HepG2 (cell line): ENCODE measurements at regions not wholly inside any gene's neighbourhood (a gene's known extent, or its start where the extent isn't known, plus 50 kb on each side); places are given as distances from the start of the nearest gene placed in this dataset.
A peak's percentile ranks its signal among the peaks of the same experiment; 100 is the strongest.

Experiments
- ATRX ChIP-seq: sonication (generic); formaldehyde crosslinking; IDR thresholded peaks from 2 replicates; pipeline ENCODE4 v1.4.0; 2020; ENCODE audit warnings: missing genetic modification reagents, borderline replicate concordance
- HMG20B ChIP-seq: conservative IDR thresholded peaks from 2 replicates; pipeline ENCODE4 v1.6.1; 2016; ENCODE audit warnings: missing genetic modification reagents, missing compliant biosample characterization
- KAT7 ChIP-seq: IDR thresholded peaks from 2 replicates; pipeline ENCODE4 v1.6.1; 2018; ENCODE audit warnings: borderline replicate concordance, missing compliant biosample characterization
- NFIB ChIP-seq: sonication (generic); formaldehyde crosslinking; IDR thresholded peaks from 2 replicates; pipeline ENCODE4 v1.9.0; 2021; ENCODE audit warnings: missing genetic modification reagents, mild to moderate bottlenecking, borderline replicate concordance
- PLSCR1 ChIP-seq: sonication (generic); formaldehyde crosslinking; IDR thresholded peaks from 2 replicates; pipeline ENCODE4 v1.5.0; 2020; ENCODE audit warnings: missing genetic modification reagents, mild to moderate bottlenecking, borderline replicate concordance
- POLR2AphosphoS2 ChIP-seq: IDR thresholded peaks from 2 replicates; pipeline ENCODE4 v1.6.1; 2011; ENCODE audit warnings: low read depth, low read length, improper control_type of control experiment
- POLR2G ChIP-seq: fragments of 200-400 bp; formaldehyde crosslinking; IDR thresholded peaks from 2 replicates; pipeline ENCODE4 v1.6.1; 2018; ENCODE audit warnings: mild to moderate bottlenecking, low read depth, low read length, moderate library complexity
- SPEN ChIP-seq: sonication (generic); formaldehyde crosslinking; IDR thresholded peaks from 2 replicates; pipeline ENCODE4 v1.5.1; 2020; ENCODE audit warnings: low read depth, mild to moderate bottlenecking, missing genetic modification reagents
- ZNF318 ChIP-seq: sonication (generic); formaldehyde crosslinking; IDR thresholded peaks from 2 replicates; pipeline ENCODE4 v1.4.0; 2020; ENCODE audit warnings: mild to moderate bottlenecking, missing genetic modification reagents
- ZNF333 ChIP-seq: sonication (generic); formaldehyde crosslinking; IDR thresholded peaks from 2 replicates; pipeline ENCODE4 v1.4.0; 2020; ENCODE audit warnings: mild to moderate bottlenecking, missing genetic modification reagents, borderline replicate concordance
- ZNF501 ChIP-seq: sonication (generic); formaldehyde crosslinking; IDR thresholded peaks from 2 replicates; pipeline ENCODE4 v1.5.1; 2020; ENCODE audit warnings: mild to moderate bottlenecking, moderate library complexity, missing genetic modification reagents
- ZNF546 ChIP-seq: sonication (generic); formaldehyde crosslinking; conservative IDR thresholded peaks from 2 replicates; pipeline ENCODE4 v1.8.1; 2023; ENCODE audit warnings: mild to moderate bottlenecking, missing genetic modification reagents
- ZNF691 ChIP-seq: sonication (generic); formaldehyde crosslinking; IDR thresholded peaks from 2 replicates; pipeline ENCODE4 v1.4.0; 2020; ENCODE audit warnings: missing genetic modification reagents, low read depth, mild to moderate bottlenecking, borderline replicate concordance
- ZNF816 ChIP-seq: sonication (generic); formaldehyde crosslinking; IDR thresholded peaks from 2 replicates; pipeline ENCODE4 v1.8.0; 2022; ENCODE audit warnings: missing genetic modification reagents, mild to moderate bottlenecking, borderline replicate concordance
- ZSCAN25 ChIP-seq: sonication (generic); formaldehyde crosslinking; IDR thresholded peaks from 2 replicates; pipeline ENCODE4 v1.8.0; 2022; ENCODE audit warnings: mild to moderate bottlenecking, missing genetic modification reagents
- TF ChIP-seq, protein P1 (sequence below): sonication (generic); formaldehyde crosslinking; conservative IDR thresholded peaks from 2 replicates; pipeline ENCODE4 v1.8.0; 2022; ENCODE audit warnings: low read depth, missing genetic modification reagents

GRCh38 chr17:72338847-72339790 lies 218.3 kb downstream of the SOX9 start (continued):
- TF ChIP-seq ZNF318 (no peak), ZSCAN25 (CRISPR knock-in tag) (no peak), KAT7 (CRISPR knock-in tag) (no peak), POLR2AphosphoS2 (no peak), ZNF691 (CRISPR knock-in tag) (no peak; the same call in 1 of the 2 replicates), POLR2G (peak; percentile 53), ZNF546 (CRISPR knock-in tag) (no peak), PLSCR1 (no peak), NFIB (no peak), ZNF333 (CRISPR knock-in tag) (no peak), ZNF816 (CRISPR knock-in tag) (no peak), SPEN (CRISPR knock-in tag) (no peak), HMG20B (no peak), ZNF501 (CRISPR knock-in tag) (peak; percentile 77; the same call in 1 of the 2 replicates), ATRX (CRISPR knock-in tag) (no peak)
- TF ChIP-seq, protein P1, sequence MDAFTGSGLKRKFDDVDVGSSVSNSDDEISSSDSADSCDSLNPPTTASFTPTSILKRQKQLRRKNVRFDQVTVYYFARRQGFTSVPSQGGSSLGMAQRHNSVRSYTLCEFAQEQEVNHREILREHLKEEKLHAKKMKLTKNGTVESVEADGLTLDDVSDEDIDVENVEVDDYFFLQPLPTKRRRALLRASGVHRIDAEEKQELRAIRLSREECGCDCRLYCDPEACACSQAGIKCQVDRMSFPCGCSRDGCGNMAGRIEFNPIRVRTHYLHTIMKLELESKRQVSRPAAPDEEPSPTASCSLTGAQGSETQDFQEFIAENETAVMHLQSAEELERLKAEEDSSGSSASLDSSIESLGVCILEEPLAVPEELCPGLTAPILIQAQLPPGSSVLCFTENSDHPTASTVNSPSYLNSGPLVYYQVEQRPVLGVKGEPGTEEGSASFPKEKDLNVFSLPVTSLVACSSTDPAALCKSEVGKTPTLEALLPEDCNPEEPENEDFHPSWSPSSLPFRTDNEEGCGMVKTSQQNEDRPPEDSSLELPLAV (CRISPR knock-in tag), result no peak
